ENCODE measurements at regions not wholly inside any gene's neighbourhood (a gene's known extent, or its start where the extent isn't known, plus 50 kb on each side); places are given as distances from the start of the nearest gene placed in this dataset.

DNA sequence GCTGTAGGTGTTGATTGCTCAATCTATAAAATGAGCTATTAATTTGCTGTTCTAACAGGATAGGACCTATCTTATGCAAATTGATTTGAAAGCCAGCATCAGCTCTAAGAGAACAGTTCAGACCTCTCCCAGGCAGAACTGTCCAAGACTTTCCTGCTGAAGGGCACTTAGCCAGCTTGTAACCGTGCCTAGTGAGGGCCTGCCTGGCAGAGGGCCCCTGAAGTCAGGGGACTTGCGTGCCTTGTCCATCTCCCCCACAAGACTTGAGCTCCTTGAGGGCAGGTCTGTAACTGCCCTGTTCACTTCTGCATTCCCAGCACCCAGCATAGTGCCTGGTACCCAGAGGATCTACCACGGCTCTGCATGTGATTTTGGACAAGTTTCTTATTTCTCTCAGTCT lies 293.4 kb downstream of the CDK5RAP2 start:
- TF ChIP-seq SPI1 (IDR thresholded peaks at IDR 0.05; ENCODE audit: low read depth, low read length): no peak
- no peak for TF ChIP-seq POLR2A (IDR thresholded peaks at IDR 0.05; ENCODE audit: low read depth, low read length)

All from GM12891 (cell line).